Left lung (tissue), 4 donors: ENCODE measurements at regions not wholly inside any gene's neighbourhood (a gene's known extent, or its start where the extent isn't known, plus 50 kb on each side); places are given as distances from the start of the nearest gene placed in this dataset.
A peak's percentile ranks its signal among the peaks of the same experiment; 100 is the strongest.

ENCODE experiments used
- ATAC-seq: fragments of 200-7000 bp; cut with Tn5 transposase; one replicate; pipeline ENCODE4 v1.9.1; 2020; ENCODE audit warnings: moderate library complexity
- DNase-seq, 4 donors: peaks; one replicate each; pipeline ENCODE4 v3.0.0-alpha.2; 2013 to 2020
- H3K27ac ChIP-seq, 2 donors: fragments of 200-600 bp; sonication (generic) in 1 of 2; one replicate each; pipeline versions ENCODE4 v1.5.0 to v1.8.0; 2020 to 2021
- H3K27me3 ChIP-seq, 2 donors: fragments of 200-600 bp; sonication (generic) in 1 of 2; one replicate each; pipeline versions ENCODE4 v1.5.0 to v1.8.0; 2020 to 2021
- H3K36me3 ChIP-seq, 2 donors: fragments of 200-600 bp; sonication (generic) in 1 of 2; one replicate each; pipeline versions ENCODE4 v1.5.0 to v1.8.0; 2020 to 2021
- H3K4me1 ChIP-seq, 2 donors: fragments of 200-600 bp; one replicate each; pipeline ENCODE4 v1.8.0; 2021
- H3K4me3 ChIP-seq, 2 donors: fragments of 200-600 bp; sonication (generic) in 1 of 2; one replicate each; pipeline versions ENCODE4 v1.5.0 to v1.8.0; 2020 to 2021; ENCODE audit warnings: mild to moderate bottlenecking in 1 of 2
- H3K9me3 ChIP-seq, 2 donors: fragments of 200-600 bp; sonication (generic) in 1 of 2; one replicate each; pipeline versions ENCODE4 v1.5.0 to v1.8.0; 2020 to 2021
- CTCF ChIP-seq, 2 donors: fragments of 200-600 bp; sonication (generic) in 1 of 2; IDR thresholded peaks; one replicate each; pipeline versions ENCODE4 v1.5.0 to v1.8.0; 2021; ENCODE audit warnings: antibody characterized with exemption in 2 of 2
- intact Hi-C, 2 donors: fragments of 100-400 bp; cut with DNase I; formaldehyde crosslinking; loops; one replicate each; pipeline versions ENCODE4 v1.11.2 to v1.14.2; 2022
- donor health status: DM: no; HTN: yes; CAD: no.
- donor health status: DM: no; HTN: no; CAD: no.

- Histone ChIP-seq H3K27me3 (no peaks in the 10 kb centered on the region), H3K4me1 (no peaks in the 10 kb centered on the region), H3K9me3 (no peaks in the 10 kb centered on the region), H3K4me3 (no peak overlapping the region), H3K27ac (no peak overlapping the region), H3K36me3 (no peaks in the 10 kb centered on the region)
- TF ChIP-seq CTCF (IDR thresholded peaks at IDR 0.05): no peak
- no peak for ATAC-seq
- intact Hi-C loops: no loop called here
- no peak for DNase-seq
Measured at GRCh38 chr5:53330491-53330890, 149.9 kb upstream of the FST start.

- Histone ChIP-seq H3K9me3 (no peaks in the 10 kb centered on the region), H3K4me3 (no peak overlapping the region), H3K36me3 (no peaks in the 10 kb centered on the region), H3K27me3 (no peaks in the 10 kb centered on the region), H3K4me1 (no peaks in the 10 kb centered on the region), H3K27ac (no peak overlapping the region)
- TF ChIP-seq CTCF (IDR thresholded peaks at IDR 0.05): no peak
- intact Hi-C loops: no loop called here
- no peak for ATAC-seq
- no peak for DNase-seq
Measured at GRCh38 chr5:53331463-53331862, 149.0 kb upstream of the FST start.

GRCh38 chr5:53333160-53333559, 147.3 kb upstream of the FST start:
- Histone ChIP-seq H3K9me3 (no peaks in the 10 kb centered on the region), H3K27me3 (no peaks in the 10 kb centered on the region), H3K4me1 (no peaks in the 10 kb centered on the region), H3K27ac (no peak overlapping the region), H3K4me3 (no peak overlapping the region), H3K36me3 (no peaks in the 10 kb centered on the region)
- no peak for TF ChIP-seq CTCF (IDR thresholded peaks at IDR 0.05)
- ATAC-seq (no peak), DNase-seq (no peak)
- intact Hi-C loops: no loop called here

- Histone ChIP-seq H3K4me3 (no peak overlapping the region), H3K36me3 (no peaks in the 10 kb centered on the region), H3K4me1 (no peaks in the 10 kb centered on the region), H3K27ac (no peak overlapping the region), H3K9me3 (no peaks in the 10 kb centered on the region), H3K27me3 (no peaks in the 10 kb centered on the region)
- ATAC-seq (no peak), DNase-seq (no peak)
- intact Hi-C loops: no loop called here
- no peak for TF ChIP-seq CTCF (IDR thresholded peaks at IDR 0.05)
Measured at GRCh38 chr5:53334431-53334941, 145.9 kb upstream of the FST start.

- Histone ChIP-seq H3K4me1 (no peaks in the 10 kb centered on the region), H3K27ac (no peak overlapping the region), H3K4me3 (no peak overlapping the region), H3K36me3 (no peaks in the 10 kb centered on the region), H3K27me3 (no peaks in the 10 kb centered on the region), H3K9me3 (no peaks in the 10 kb centered on the region)
- DNase-seq (no peak), ATAC-seq (peak; percentile 80)
- intact Hi-C loops: no loop called here
- TF ChIP-seq CTCF (IDR thresholded peaks at IDR 0.05): no peak
Measured at GRCh38 chr5:53335115-53335514, 145.3 kb upstream of the FST start.
